PC-3 (cell line): ENCODE measurements at regions not wholly inside any gene's neighbourhood (a gene's known extent, or its start where the extent isn't known, plus 50 kb on each side); places are given as distances from the start of the nearest gene placed in this dataset.

Experiments
- CTCF ChIP-seq: fragments of 300-600 bp; sonication (generic); conservative IDR thresholded peaks from 2 replicates; pipeline ENCODE4 v1.5.1; 2017; ENCODE audit warnings: antibody characterized with exemption, low read depth, mild to moderate bottlenecking, low read length
- EZH2 ChIP-seq: fragments of 300-600 bp; sonication (generic); IDR thresholded peaks from one replicate; pipeline ENCODE4 v1.6.1; 2017; ENCODE audit warnings: antibody characterized with exemption, mild to moderate bottlenecking, low read length; ENCODE audit not compliant: unreplicated experiment
- EZH2phosphoT487 ChIP-seq: fragments of 300-600 bp; sonication (generic); IDR thresholded peaks from 2 replicates; pipeline ENCODE4 v1.6.1; 2018; ENCODE audit warnings: mild to moderate bottlenecking, antibody characterized with exemption, low read length, borderline replicate concordance

GRCh38 chr18:78330766-78331165, 648.9 kb upstream of the SALL3 start:
- TF ChIP-seq CTCF = no peak
- no peak for TF ChIP-seq EZH2
- no peak for TF ChIP-seq EZH2phosphoT487
